H1 (cell line): ENCODE measurements at regions not wholly inside any gene's neighbourhood (a gene's known extent, or its start where the extent isn't known, plus 50 kb on each side); places are given as distances from the start of the nearest gene placed in this dataset.

Experiments
- CTCF ChIA-PET: fragments of 300-600 bp; sonication (Branson Sonifier 250); formaldehyde crosslinking; loops from one replicate; lab custom pipeline; 2021; ENCODE audit not compliant: partially characterized antibody; lab: Charles Lee
- POLR2A ChIA-PET: fragments of 300-600 bp; sonication (Branson Sonifier 250); formaldehyde crosslinking; loops from one replicate; lab custom pipeline; 2021; ENCODE audit warnings: inconsistent platforms; ENCODE audit not compliant: partially characterized antibody; lab: Charles Lee
- DNase-seq, 2 experiments: peaks; one replicate each; pipeline versions ENCODE4 v3.0.0 to v3.0.0-alpha.2; 2010 to 2022; ENCODE audit warnings: low spot score in 2 of 2, low read depth in 1 of 2, mixed read lengths in 1 of 2
- FAIRE-seq: peaks from 2 replicates; lab custom pipeline; 2011; peaks lifted over from hg19 to GRCh38; lab: Jason Lieb, UNC
- H2AFZ ChIP-seq: 2 replicates; pipeline ENCODE4 v1.8.1; 2012; ENCODE audit warnings: low read length, inconsistent platforms
- H2AK5ac ChIP-seq: 2 replicates; pipeline ENCODE4 v1.6.1; 2013; ENCODE audit warnings: low read depth, low read length
- H2BK120ac ChIP-seq: replicated peaks from 2 replicates; pipeline ENCODE3; 2013; ENCODE audit warnings: low read depth, low read length, inconsistent platforms
- H2BK12ac ChIP-seq: 2 replicates; pipeline ENCODE4 v1.6.1; 2013; ENCODE audit warnings: low read depth, low read length
- H2BK15ac ChIP-seq: 2 replicates; pipeline ENCODE4 v1.6.1; 2013; ENCODE audit warnings: low read length
- H2BK20ac ChIP-seq: 2 replicates; pipeline ENCODE4 v1.6.1; 2013; ENCODE audit warnings: low read length
- H2BK5ac ChIP-seq: 2 replicates; pipeline ENCODE4 v1.6.1; 2013; ENCODE audit warnings: low read depth, low read length
- H3K14ac ChIP-seq: 2 replicates; pipeline ENCODE4 v1.6.1; 2013; ENCODE audit warnings: inconsistent platforms; ENCODE audit not compliant: insufficient read length
- H3K18ac ChIP-seq: 2 replicates; pipeline ENCODE4 v1.6.1; 2013; ENCODE audit warnings: low read length; ENCODE audit errors: extremely low read depth
- H3K23ac ChIP-seq: 2 replicates; pipeline ENCODE4 v1.6.1; 2013; ENCODE audit warnings: inconsistent platforms; ENCODE audit not compliant: insufficient read length
- H3K23me2 ChIP-seq: 2 replicates; pipeline ENCODE4 v1.6.1; 2013; ENCODE audit warnings: low read depth, low read length
- H3K27ac ChIP-seq: 2 replicates; pipeline ENCODE4 v1.6.1; 2011; ENCODE audit warnings: low read depth, low read length, inconsistent platforms
- H3K27me3 ChIP-seq, 4 experiments: replicated peaks in 1 of 4; 1 replicate in 1 of 4; 2 replicates in 3 of 4; pipeline versions ENCODE4 v1.6.1 to v1.8.1; 2011 to 2013; ENCODE audit warnings: low read length in 3 of 4, mild to moderate bottlenecking in 3 of 4, inconsistent platforms in 2 of 4, mixed read lengths in 2 of 4, moderate library complexity in 1 of 4; ENCODE audit not compliant: control insufficient read depth in 3 of 4, insufficient read depth in 3 of 4; ENCODE audit errors: extremely low read depth in 1 of 4
- H3K36me3 ChIP-seq, 4 experiments: 2 replicates each; pipeline versions ENCODE4 v1.6.1 to v1.8.1; 2011 to 2013; ENCODE audit warnings: mild to moderate bottlenecking in 4 of 4, low read length in 3 of 4, moderate library complexity in 2 of 4, control low read depth in 1 of 4, inconsistent platforms in 1 of 4; ENCODE audit not compliant: insufficient read depth in 4 of 4, control insufficient read depth in 2 of 4
- H3K4ac ChIP-seq: replicated peaks from 2 replicates; pipeline ENCODE3; 2013; ENCODE audit warnings: low read length, low read depth, mixed read lengths, inconsistent platforms; ENCODE audit not compliant: insufficient read length
- H3K4me1 ChIP-seq, 4 experiments: replicated peaks in 1 of 4; 1 replicate in 1 of 4; 2 replicates in 3 of 4; pipeline versions ENCODE4 v1.6.1 to v1.8.1; 2011 to 2013; ENCODE audit warnings: low read length in 3 of 4, inconsistent platforms in 2 of 4, mixed read lengths in 1 of 4; ENCODE audit not compliant: insufficient read depth in 4 of 4, control insufficient read depth in 3 of 4
- H3K4me2 ChIP-seq, 2 experiments: 2 replicates each; pipeline versions ENCODE4 v1.6.1 to v1.8.1; 2011 to 2013; ENCODE audit warnings: low read depth in 2 of 2, low read length in 2 of 2, control low read depth in 1 of 2, inconsistent platforms in 1 of 2, mild to moderate bottlenecking in 1 of 2; ENCODE audit not compliant: insufficient read depth in 1 of 2
- H3K4me3 ChIP-seq, 4 experiments: fragments of 200-600, 300-600 bp in 1 of 4; sonication (generic), shearing (Covaris generic), sonication (Bioruptor Twin) in 1 of 4; 2 replicates each; pipeline versions ENCODE4 v1.5.1 to v1.8.1; 2011 to 2016; ENCODE audit warnings: low read length in 4 of 4, low read depth in 3 of 4, control low read depth in 2 of 4, inconsistent platforms in 2 of 4, mild to moderate bottlenecking in 2 of 4, mixed read lengths in 1 of 4, moderate library complexity in 1 of 4; ENCODE audit not compliant: insufficient read depth in 2 of 4; ENCODE audit errors: extremely low read depth in 1 of 4
- H3K56ac ChIP-seq: replicated peaks from 2 replicates; pipeline ENCODE3; 2013; ENCODE audit warnings: low read depth, mild to moderate bottlenecking, mixed read lengths, low read length, inconsistent platforms; ENCODE audit not compliant: insufficient read length
- H3K79me1 ChIP-seq: 2 replicates; pipeline ENCODE4 v1.6.1; 2013; ENCODE audit warnings: low read depth, low read length, control low read depth
- H3K79me2 ChIP-seq, 2 experiments: 2 replicates each; pipeline versions ENCODE4 v1.6.1 to v1.8.1; 2012 to 2013; ENCODE audit warnings: low read length in 2 of 2, mild to moderate bottlenecking in 2 of 2, inconsistent platforms in 1 of 2; ENCODE audit not compliant: insufficient read depth in 2 of 2, control insufficient read depth in 1 of 2
- H3K9ac ChIP-seq, 4 experiments: replicated peaks in 1 of 4; 1 replicate in 1 of 4; 2 replicates in 3 of 4; pipeline versions ENCODE4 v1.6.1 to v1.8.1; 2011 to 2013; ENCODE audit warnings: low read depth in 3 of 4, low read length in 3 of 4, control low read depth in 2 of 4, mild to moderate bottlenecking in 2 of 4, moderate library complexity in 2 of 4, inconsistent platforms in 1 of 4; ENCODE audit errors: extremely low read depth in 1 of 4
- H3K9me3 ChIP-seq, 2 experiments: 2 replicates each; pipeline versions ENCODE4 v1.6.1 to v1.8.1; 2012 to 2013; ENCODE audit warnings: mild to moderate bottlenecking in 2 of 2, moderate library complexity in 2 of 2, control low read depth in 1 of 2, inconsistent platforms in 1 of 2, low read depth in 1 of 2, low read length in 1 of 2, mixed read lengths in 1 of 2; ENCODE audit not compliant: insufficient read depth in 2 of 2
- H4K20me1 ChIP-seq, 2 experiments: replicated peaks in 1 of 2; 2 replicates each; pipeline versions ENCODE3 to v1.8.1; 2011 to 2013; ENCODE audit warnings: inconsistent platforms in 2 of 2, low read length in 2 of 2, mild to moderate bottlenecking in 1 of 2; ENCODE audit not compliant: insufficient read depth in 2 of 2, control insufficient read depth in 1 of 2
- H4K5ac ChIP-seq: 2 replicates; pipeline ENCODE4 v1.6.1; 2013; ENCODE audit warnings: low read length, low read depth, mixed read lengths, inconsistent platforms; ENCODE audit not compliant: insufficient read length
- H4K8ac ChIP-seq: 2 replicates; pipeline ENCODE4 v1.8.0; 2013; ENCODE audit warnings: mild to moderate bottlenecking, moderate library complexity, low read length, inconsistent platforms; ENCODE audit not compliant: insufficient read depth; ENCODE audit errors: extremely low read depth
- H4K91ac ChIP-seq: replicated peaks from 2 replicates; pipeline ENCODE3; 2013; ENCODE audit warnings: low read length, mixed read lengths, inconsistent platforms; ENCODE audit not compliant: insufficient read length
- BACH1 ChIP-seq: IDR thresholded peaks from 2 replicates; pipeline ENCODE4 v1.6.1; 2012; ENCODE audit warnings: low read length, improper control_type of control experiment
- BRCA1 ChIP-seq: IDR thresholded peaks from 2 replicates; pipeline ENCODE4 v1.6.1; 2012; ENCODE audit warnings: low read depth, low read length, improper control_type of control experiment
- CREB1 ChIP-seq: IDR thresholded peaks from 2 replicates; pipeline ENCODE4 v1.6.1; 2012; ENCODE audit warnings: inconsistent platforms
- EZH2 ChIP-seq: fragments of 200-600 bp; sonication (generic); IDR thresholded peaks from 2 replicates; pipeline ENCODE4 v1.7.1; 2012; ENCODE audit warnings: low read depth, mild to moderate bottlenecking, moderate library complexity, low read length, inconsistent platforms; ENCODE audit not compliant: severe bottlenecking
- KDM5A ChIP-seq: fragments of 200-600 bp; IDR thresholded peaks from 2 replicates; pipeline ENCODE4 v1.7.1; 2012; ENCODE audit warnings: mild to moderate bottlenecking, low read length, inconsistent platforms, mixed read lengths
- NANOG ChIP-seq: IDR thresholded peaks from 2 replicates; pipeline ENCODE4 v1.6.1; 2011; ENCODE audit warnings: low read length, low read depth, mild to moderate bottlenecking, inconsistent platforms; ENCODE audit not compliant: insufficient read depth, poor library complexity, severe bottlenecking
- SIX5 ChIP-seq: IDR thresholded peaks from 2 replicates; pipeline ENCODE4 v1.6.1; 2011; ENCODE audit warnings: mild to moderate bottlenecking, low read depth, low read length
- SUZ12 ChIP-seq: fragments of 200-600 bp; sonication (generic); IDR thresholded peaks from 2 replicates; pipeline ENCODE4 v1.6.1; 2012; ENCODE audit warnings: mild to moderate bottlenecking, inconsistent platforms, low read length, moderate library complexity, mixed read lengths
- TAF7 ChIP-seq: optimal IDR thresholded peaks from 2 replicates; pipeline ENCODE3; 2011; ENCODE audit warnings: low read depth, mild to moderate bottlenecking, inconsistent platforms, low read length, moderate library complexity, borderline replicate concordance
- TBP ChIP-seq: IDR thresholded peaks from 2 replicates; pipeline ENCODE4 v1.6.1; 2011; ENCODE audit warnings: low read depth, low read length, improper control_type of control experiment
- TCF12 ChIP-seq: IDR thresholded peaks from 2 replicates; pipeline ENCODE4 v1.6.1; 2011; ENCODE audit warnings: low read depth, mild to moderate bottlenecking, low read length
- TEAD4 ChIP-seq: IDR thresholded peaks from 2 replicates; pipeline ENCODE4 v1.6.1; 2012; ENCODE audit warnings: low read depth, low read length, inconsistent platforms, mixed read lengths
- ZNF274 ChIP-seq: IDR thresholded peaks from 2 replicates; pipeline ENCODE4 v1.7.0; 2012; ENCODE audit warnings: low read length, borderline replicate concordance; ENCODE audit errors: extremely low read depth
- WGBS, 2 experiments: shearing (Covaris generic) in 1 of 2; methylation state at CpG; one replicate each; pipeline versions ENCODE4 v1.1.6 to v1.1.7; 2013 to 2015; ENCODE audit warnings: low lambda C conversion rate in 2 of 2, mixed read lengths in 2 of 2, inconsistent platforms in 1 of 2, low coverage in 1 of 2, missing lambda C conversion rate in 1 of 2; ENCODE audit not compliant: insufficient replicate concordance in 2 of 2, insufficient coverage in 1 of 2, insufficient read length in 1 of 2; ENCODE audit errors: extremely low coverage in 1 of 2, missing lambda C conversion rate in 1 of 2; 5-methylcytosine and 5-hydroxymethylcytosine counted together

DNA sequence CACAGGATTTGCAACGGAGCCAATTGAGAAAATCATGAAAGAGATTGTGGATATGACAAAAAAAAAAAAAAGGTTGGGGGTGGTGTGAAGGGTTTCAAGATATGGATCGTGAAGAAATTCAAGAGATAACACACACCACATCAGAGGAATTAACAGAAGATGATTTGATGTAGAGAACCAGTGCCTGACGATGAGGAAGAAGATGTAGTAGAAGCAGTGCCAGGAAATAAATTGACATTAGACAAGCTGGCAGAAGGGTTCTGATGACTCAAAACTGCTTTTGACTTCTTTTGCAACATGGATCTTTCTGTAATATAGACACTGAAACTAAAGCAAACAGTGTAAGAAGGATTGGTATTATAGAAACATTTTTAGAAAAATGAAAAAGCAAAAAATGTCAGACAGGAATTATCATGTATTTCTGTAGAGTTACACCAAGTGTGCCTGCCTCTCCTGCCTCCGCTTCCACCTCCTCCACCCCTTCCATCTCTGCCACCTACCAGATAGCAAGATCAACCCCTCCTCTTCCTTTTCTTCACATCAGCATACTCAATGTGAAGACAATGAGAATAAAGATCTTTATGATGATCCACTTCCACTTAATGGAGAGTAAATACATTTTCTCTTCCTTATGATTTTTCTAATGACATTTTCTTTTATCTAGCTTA, 127.5 kb upstream of the OTUD4 start:
- Histone ChIP-seq H3K4me1 (no peaks in the 10 kb centered on the region), H3K27ac (no peak overlapping the region), H3K23me2 (no peaks in the 10 kb centered on the region), H3K9me3 (no peaks in the 10 kb centered on the region), H3K79me1 (no peaks in the 10 kb centered on the region), H3K14ac (no peak overlapping the region), H3K56ac (no peak overlapping the region), H2AFZ (no peak overlapping the region), H4K91ac (no peak overlapping the region), H3K9ac (no peak overlapping the region), H3K4me3 (no peak overlapping the region), H2BK15ac (no peak overlapping the region), H2BK120ac (no peak overlapping the region), H3K18ac (no peak overlapping the region), H4K20me1 (no peaks in the 10 kb centered on the region), H3K27me3 (no peaks in the 10 kb centered on the region), H2AK5ac (no peak overlapping the region), H3K4ac (no peak overlapping the region), H4K5ac (no peak overlapping the region), H3K79me2 (no peaks in the 10 kb centered on the region), H2BK5ac (no peak overlapping the region), H4K8ac (no peak overlapping the region), H3K23ac (no peak overlapping the region), H3K36me3 (no peaks in the 10 kb centered on the region), H2BK12ac (no peak overlapping the region), H2BK20ac (no peak overlapping the region), H3K4me2 (no peak overlapping the region)
- POLR2A ChIA-PET: no interaction called here
- FAIRE-seq (no peak), DNase-seq (no peak)
- no peak for TF ChIP-seq EZH2
- TF ChIP-seq TCF12: no peak
- no peak for TF ChIP-seq TAF7
- TF ChIP-seq ZNF274: no peak
- TF ChIP-seq BACH1: no peak
- TF ChIP-seq SUZ12: no peak
- no peak for TF ChIP-seq NANOG
- TF ChIP-seq TBP: no peak
- TF ChIP-seq TEAD4: no peak
- TF ChIP-seq SIX5: no peak
- TF ChIP-seq CREB1: no peak
- TF ChIP-seq KDM5A: no peak
- TF ChIP-seq BRCA1: no peak
- CTCF ChIA-PET: interaction anchor here (0.8 to 1.0 kb wide), 2 partner anchors 16 to 18 kb away, joined by 3 to 4 read pairs; no protein-coding TSS in a partner anchor
- WGBS, 2 experiments: 92% methylated on average over 4 of the region's 4 CpGs; no CpG with 5 or more reads in 1 of the 2 experiments
